ENCODE measurements at regions not wholly inside any gene's neighbourhood (a gene's known extent, or its start where the extent isn't known, plus 50 kb on each side); places are given as distances from the start of the nearest gene placed in this dataset.

DNA sequence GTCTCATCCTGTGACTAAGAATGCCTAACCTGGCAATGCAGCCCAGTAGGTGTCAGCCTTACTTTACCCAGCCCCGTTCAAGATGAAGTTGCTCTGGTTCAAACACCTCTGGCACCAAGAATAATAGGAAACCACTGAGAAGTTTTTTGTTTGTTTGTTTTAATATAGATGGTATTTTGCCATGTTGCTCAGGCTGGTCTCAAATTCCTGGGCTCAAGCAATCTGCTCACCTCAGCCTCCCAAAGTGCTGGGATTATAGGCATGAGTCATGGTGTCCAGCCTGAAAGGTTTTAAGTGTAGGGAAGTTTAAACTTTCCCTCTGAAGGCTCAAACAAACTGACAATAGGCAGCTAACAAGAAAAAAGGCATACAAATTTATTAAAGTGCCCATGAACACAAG is 51.2 kb upstream of the ABCC4 start:
- H3K4me1 ChIP-seq, result 0 out of 3 replicates have a peak, but pooled peaks cover 7% of the 10 kb centered on the region
- ATAC-seq, result no peak
- no peak for FAIRE-seq
- ChIA-PET CTCF (no interaction called here), POLR2A (no interaction called here)
- no peak overlapping the region for H3K4me3 ChIP-seq
- no peak for DNase-seq (ENCODE audit: low read depth in 1 of 2, low spot score in 1 of 2)
- no peaks in the 10 kb centered on the region for H3K9me3 ChIP-seq
- H3K4me2 ChIP-seq, result no peak overlapping the region
- WGBS (ENCODE audit: missing lambda C conversion rate), result 40% methylated on average over 1 of the region's 1 CpG
- TF ChIP-seq FOSB (CRISPR knock-in tag; IDR thresholded peaks at IDR 0.05) (no peak), RARB (CRISPR knock-in tag; IDR thresholded peaks at IDR 0.05) (no peak), RCOR1 (IDR thresholded peaks at IDR 0.05; ENCODE audit: low read depth, low read length) (no peak), ATOH8 (CRISPR knock-in tag; IDR thresholded peaks at IDR 0.05; ENCODE audit: low read depth) (no peak), PHF8 (IDR thresholded peaks at IDR 0.05; ENCODE audit: borderline replicate concordance, low read depth) (no peak)
- no peak overlapping the region for H3K27ac ChIP-seq

DNA sequence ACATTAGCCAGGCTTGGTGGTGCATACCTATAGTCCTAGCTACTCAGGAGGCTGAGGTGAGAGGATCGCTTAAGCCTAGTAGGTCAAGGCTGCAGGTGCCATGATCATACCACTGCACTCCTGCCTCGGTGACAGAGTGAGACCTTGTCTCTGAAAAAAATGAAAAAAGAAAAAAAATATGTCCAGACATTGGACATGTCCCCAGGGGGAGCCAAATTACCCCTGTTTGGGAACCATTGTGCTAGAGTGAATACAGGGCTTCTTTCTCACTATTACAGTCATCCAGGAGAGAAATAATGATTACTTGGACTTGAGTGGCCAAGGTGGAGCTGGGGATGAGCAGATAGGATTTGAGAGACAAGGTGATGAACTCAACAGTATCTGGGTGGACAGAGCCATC is 52.9 kb upstream of the ABCC4 start:
- 0 out of 3 replicates have a peak, but pooled peaks cover 3% of the 10 kb centered on the region for H3K4me1 ChIP-seq
- POLR2A ChIA-PET, result no interaction called here
- no peak for ATAC-seq
- no peak for TF ChIP-seq KDM1A (IDR thresholded peaks at IDR 0.05; ENCODE audit: low read depth)
- no peak for TF ChIP-seq EP300 (IDR thresholded peaks at IDR 0.05)
- CTCF ChIA-PET, result interaction anchor here (0.7 kb wide), 1 partner anchor 50 kb away, joined by 3 read pairs; no protein-coding TSS in a partner anchor
- no peak for FAIRE-seq
- no peak overlapping the region for H3K27ac ChIP-seq
- no peak for DNase-seq (ENCODE audit: low read depth in 1 of 2, low spot score in 1 of 2)
- WGBS (ENCODE audit: missing lambda C conversion rate), result 52% methylated on average over 2 of the region's 2 CpGs
- H3K9me3 ChIP-seq, result no peaks in the 10 kb centered on the region
- H3K4me3 ChIP-seq, result no peak overlapping the region
- H3K4me2 ChIP-seq, result no peak overlapping the region

- ATAC-seq (no peak), DNase-seq (ENCODE audit: low read depth in 1 of 2, low spot score in 1 of 2) (no peak), FAIRE-seq (no peak)
- POLR2A ChIA-PET, result no interaction called here
- H3K4me2 ChIP-seq, result no peak overlapping the region
- no peak for TF ChIP-seq EHMT2 (IDR thresholded peaks at IDR 0.05; ENCODE audit: low read depth)
- TF ChIP-seq HEYL (CRISPR knock-in tag; IDR thresholded peaks at IDR 0.05), result no peak
- TF ChIP-seq JUNB (IDR thresholded peaks at IDR 0.05), result no peak
- no peak for TF ChIP-seq ZFP36 (IDR thresholded peaks at IDR 0.05; ENCODE audit: borderline replicate concordance, partially characterized antibody)
- TF ChIP-seq MAFK (IDR thresholded peaks at IDR 0.05; ENCODE audit: partially characterized antibody), result no peak
- TF ChIP-seq, protein P1, sequence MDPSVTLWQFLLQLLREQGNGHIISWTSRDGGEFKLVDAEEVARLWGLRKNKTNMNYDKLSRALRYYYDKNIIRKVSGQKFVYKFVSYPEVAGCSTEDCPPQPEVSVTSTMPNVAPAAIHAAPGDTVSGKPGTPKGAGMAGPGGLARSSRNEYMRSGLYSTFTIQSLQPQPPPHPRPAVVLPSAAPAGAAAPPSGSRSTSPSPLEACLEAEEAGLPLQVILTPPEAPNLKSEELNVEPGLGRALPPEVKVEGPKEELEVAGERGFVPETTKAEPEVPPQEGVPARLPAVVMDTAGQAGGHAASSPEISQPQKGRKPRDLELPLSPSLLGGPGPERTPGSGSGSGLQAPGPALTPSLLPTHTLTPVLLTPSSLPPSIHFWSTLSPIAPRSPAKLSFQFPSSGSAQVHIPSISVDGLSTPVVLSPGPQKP (IDR thresholded peaks at IDR 0.05; ENCODE audit: low read depth, low read length), result no peak
- TF ChIP-seq, protein P2, sequence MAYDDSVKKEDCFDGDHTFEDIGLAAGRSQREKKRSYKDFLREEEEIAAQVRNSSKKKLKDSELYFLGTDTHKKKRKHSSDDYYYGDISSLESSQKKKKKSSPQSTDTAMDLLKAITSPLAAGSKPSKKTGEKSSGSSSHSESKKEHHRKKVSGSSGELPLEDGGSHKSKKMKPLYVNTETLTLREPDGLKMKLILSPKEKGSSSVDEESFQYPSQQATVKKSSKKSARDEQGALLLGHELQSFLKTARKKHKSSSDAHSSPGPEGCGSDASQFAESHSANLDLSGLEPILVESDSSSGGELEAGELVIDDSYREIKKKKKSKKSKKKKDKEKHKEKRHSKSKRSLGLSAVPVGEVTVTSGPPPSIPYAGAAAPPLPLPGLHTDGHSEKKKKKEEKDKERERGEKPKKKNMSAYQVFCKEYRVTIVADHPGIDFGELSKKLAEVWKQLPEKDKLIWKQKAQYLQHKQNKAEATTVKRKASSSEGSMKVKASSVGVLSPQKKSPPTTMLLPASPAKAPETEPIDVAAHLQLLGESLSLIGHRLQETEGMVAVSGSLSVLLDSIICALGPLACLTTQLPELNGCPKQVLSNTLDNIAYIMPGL (CRISPR knock-in tag; IDR thresholded peaks at IDR 0.05; ENCODE audit: borderline replicate concordance), result no peak
- no peak for TF ChIP-seq FOXS1 (CRISPR knock-in tag; IDR thresholded peaks at IDR 0.05)
- TF ChIP-seq ZSCAN20 (CRISPR knock-in tag; IDR thresholded peaks at IDR 0.05), result no peak
- no peak for TF ChIP-seq ATOH8 (CRISPR knock-in tag; IDR thresholded peaks at IDR 0.05; ENCODE audit: low read depth)
- no peak for TF ChIP-seq EHF (CRISPR knock-in tag; IDR thresholded peaks at IDR 0.05)
- TF ChIP-seq TP53 (CRISPR knock-in tag; IDR thresholded peaks at IDR 0.05), result no peak
- no peak for TF ChIP-seq NPAS2 (CRISPR knock-in tag; IDR thresholded peaks at IDR 0.05; ENCODE audit: borderline replicate concordance)
- no peak for TF ChIP-seq HOXA7 (CRISPR knock-in tag; IDR thresholded peaks at IDR 0.05)
- no peak for TF ChIP-seq CEBPB (IDR thresholded peaks at IDR 0.05)
- no peak for TF ChIP-seq FOSL2 (IDR thresholded peaks at IDR 0.05)
- TF ChIP-seq FOSL2 (CRISPR knock-in tag; IDR thresholded peaks at IDR 0.05), result no peak
- TF ChIP-seq, protein P3, sequence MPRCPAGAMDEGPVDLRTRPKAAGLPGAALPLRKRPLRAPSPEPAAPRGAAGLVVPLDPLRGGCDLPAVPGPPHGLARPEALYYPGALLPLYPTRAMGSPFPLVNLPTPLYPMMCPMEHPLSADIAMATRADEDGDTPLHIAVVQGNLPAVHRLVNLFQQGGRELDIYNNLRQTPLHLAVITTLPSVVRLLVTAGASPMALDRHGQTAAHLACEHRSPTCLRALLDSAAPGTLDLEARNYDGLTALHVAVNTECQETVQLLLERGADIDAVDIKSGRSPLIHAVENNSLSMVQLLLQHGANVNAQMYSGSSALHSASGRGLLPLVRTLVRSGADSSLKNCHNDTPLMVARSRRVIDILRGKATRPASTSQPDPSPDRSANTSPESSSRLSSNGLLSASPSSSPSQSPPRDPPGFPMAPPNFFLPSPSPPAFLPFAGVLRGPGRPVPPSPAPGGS (IDR thresholded peaks at IDR 0.05), result no peak
- TF ChIP-seq MAZ (IDR thresholded peaks at IDR 0.05; ENCODE audit: borderline replicate concordance, low read depth, low read length), result no peak
- no peak overlapping the region for H3K27ac ChIP-seq
- CTCF ChIA-PET, result interaction anchor here (0.7 to 1.4 kb wide), 2 partner anchors 49 kb away, joined by 3 read pairs; no protein-coding TSS in a partner anchor
- H3K4me1 ChIP-seq, result no peaks in the 10 kb centered on the region
- H3K9me3 ChIP-seq, result no peaks in the 10 kb centered on the region
- H3K4me3 ChIP-seq, result no peak overlapping the region
- WGBS (ENCODE audit: missing lambda C conversion rate), result 72% methylated on average over 4 of the region's 4 CpGs
Measured at GRCh38 chr13:95354680-95355487, 53.6 kb upstream of the ABCC4 start.

Data from A549 (cell line).